ENCODE measurements at regions not wholly inside any gene's neighbourhood (a gene's known extent, or its start where the extent isn't known, plus 50 kb on each side); places are given as distances from the start of the nearest gene placed in this dataset.

DNA sequence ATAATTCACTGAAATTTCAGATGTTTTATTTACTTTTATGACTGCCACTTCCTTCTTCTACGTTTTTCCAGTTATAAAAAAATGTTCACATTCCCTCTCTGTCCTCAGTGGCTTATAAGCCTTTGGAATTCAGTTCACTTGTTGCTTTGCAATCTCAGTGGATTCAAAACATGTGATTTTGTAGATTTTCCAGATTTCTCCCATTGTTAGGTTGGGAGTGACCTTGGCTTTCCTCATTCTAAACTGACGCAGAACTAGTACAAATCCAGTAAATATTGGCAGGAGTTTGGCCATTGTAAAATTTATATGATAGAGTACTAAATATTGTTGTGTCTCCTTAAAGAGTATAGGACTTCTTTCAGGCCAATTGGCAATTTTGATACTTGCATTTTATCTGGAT lies 812.3 kb upstream of the ROBO1 start:
- CTCF ChIA-PET (ENCODE audit: unreplicated experiment): no interaction called here
- no peak overlapping the region for H3K4me2 ChIP-seq (ENCODE audit: low read length)
- BruUV-seq (replicated peaks): no TSS peak
- H3K27ac ChIP-seq (ENCODE audit: low read depth, low read length, poor library complexity, severe bottlenecking): no peak overlapping the region
- POLR2A ChIA-PET: no interaction called here
- H3K9me3 ChIP-seq (ENCODE audit: low read length): 0 out of 2 replicates have a peak, but pooled peaks cover 6% of the 10 kb centered on the region
- H3K4me3 ChIP-seq (ENCODE audit: low read depth, low read length, poor library complexity, severe bottlenecking): no peak overlapping the region
- no peaks in the 10 kb centered on the region for H3K79me2 ChIP-seq (ENCODE audit: insufficient read depth, low read depth, low read length)
- intact Hi-C loops (cut with micrococcal nuclease; ENCODE audit: unreplicated experiment): no loop called here
- no peak for DNase-seq (ENCODE audit: low spot score)
- no peaks in the 10 kb centered on the region for H3K4me1 ChIP-seq (ENCODE audit: insufficient read depth, low read length, poor library complexity, severe bottlenecking)
- no peaks in the 10 kb centered on the region for H3K36me3 ChIP-seq (ENCODE audit: insufficient read depth, low read length)
- H2AFZ ChIP-seq (ENCODE audit: low read length): no peak overlapping the region
- H4K20me1 ChIP-seq (ENCODE audit: insufficient read depth, low read length): no peaks in the 10 kb centered on the region
- no peak for TF ChIP-seq EZH2phosphoT487 (IDR thresholded peaks at IDR 0.05; ENCODE audit: borderline replicate concordance, low read depth, low read length)
- TF ChIP-seq, protein P1, sequence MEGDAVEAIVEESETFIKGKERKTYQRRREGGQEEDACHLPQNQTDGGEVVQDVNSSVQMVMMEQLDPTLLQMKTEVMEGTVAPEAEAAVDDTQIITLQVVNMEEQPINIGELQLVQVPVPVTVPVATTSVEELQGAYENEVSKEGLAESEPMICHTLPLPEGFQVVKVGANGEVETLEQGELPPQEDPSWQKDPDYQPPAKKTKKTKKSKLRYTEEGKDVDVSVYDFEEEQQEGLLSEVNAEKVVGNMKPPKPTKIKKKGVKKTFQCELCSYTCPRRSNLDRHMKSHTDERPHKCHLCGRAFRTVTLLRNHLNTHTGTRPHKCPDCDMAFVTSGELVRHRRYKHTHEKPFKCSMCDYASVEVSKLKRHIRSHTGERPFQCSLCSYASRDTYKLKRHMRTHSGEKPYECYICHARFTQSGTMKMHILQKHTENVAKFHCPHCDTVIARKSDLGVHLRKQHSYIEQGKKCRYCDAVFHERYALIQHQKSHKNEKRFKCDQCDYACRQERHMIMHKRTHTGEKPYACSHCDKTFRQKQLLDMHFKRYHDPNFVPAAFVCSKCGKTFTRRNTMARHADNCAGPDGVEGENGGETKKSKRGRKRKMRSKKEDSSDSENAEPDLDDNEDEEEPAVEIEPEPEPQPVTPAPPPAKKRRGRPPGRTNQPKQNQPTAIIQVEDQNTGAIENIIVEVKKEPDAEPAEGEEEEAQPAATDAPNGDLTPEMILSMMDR (conservative IDR thresholded peaks at IDR 0.05; ENCODE audit: low read length): no peak
- H3K9me2 ChIP-seq (ENCODE audit: insufficient read depth, low read length): no peaks in the 10 kb centered on the region

DNA sequence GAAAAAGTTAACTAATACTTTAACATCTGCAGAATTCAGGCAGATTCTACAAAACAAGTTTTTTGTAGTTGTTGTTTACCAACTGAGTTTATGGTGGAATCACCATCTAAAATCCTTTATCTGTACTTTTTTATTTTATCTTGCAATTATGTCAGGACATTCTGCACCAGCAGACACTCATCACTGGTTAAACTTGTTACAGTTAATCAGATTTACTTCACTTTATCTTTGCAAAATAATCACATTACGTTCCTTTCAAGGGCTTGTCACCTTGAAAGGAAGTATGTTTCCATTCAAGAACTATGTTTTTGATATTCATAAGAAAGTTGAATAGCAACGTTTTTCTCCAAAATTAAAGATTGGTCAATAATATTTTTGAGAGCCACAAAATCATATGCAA lies 796.6 kb upstream of the ROBO1 start:
- H3K9me3 ChIP-seq (ENCODE audit: low read length): no peaks in the 10 kb centered on the region
- H3K36me3 ChIP-seq (ENCODE audit: insufficient read depth, low read length): no peaks in the 10 kb centered on the region
- no peak for DNase-seq (ENCODE audit: low spot score)
- no peaks in the 10 kb centered on the region for H3K79me2 ChIP-seq (ENCODE audit: insufficient read depth, low read depth, low read length)
- ChIA-PET POLR2A (no interaction called here), CTCF (ENCODE audit: unreplicated experiment) (no interaction called here)
- BruUV-seq (replicated peaks): no TSS peak
- H3K4me3 ChIP-seq (ENCODE audit: low read depth, low read length, poor library complexity, severe bottlenecking): no peak overlapping the region
- no peaks in the 10 kb centered on the region for H3K4me1 ChIP-seq (ENCODE audit: insufficient read depth, low read length, poor library complexity, severe bottlenecking)
- no peak overlapping the region for H3K4me2 ChIP-seq (ENCODE audit: low read length)
- intact Hi-C loops (cut with micrococcal nuclease; ENCODE audit: unreplicated experiment): no loop called here
- no peak for TF ChIP-seq EZH2phosphoT487 (IDR thresholded peaks at IDR 0.05; ENCODE audit: borderline replicate concordance, low read depth, low read length)
- TF ChIP-seq, protein P1 (conservative IDR thresholded peaks at IDR 0.05; ENCODE audit: low read length): no peak
- no peak overlapping the region for H2AFZ ChIP-seq (ENCODE audit: low read length)
- no peaks in the 10 kb centered on the region for H3K9me2 ChIP-seq (ENCODE audit: insufficient read depth, low read length)
- no peak overlapping the region for H3K27ac ChIP-seq (ENCODE audit: low read depth, low read length, poor library complexity, severe bottlenecking)
- H4K20me1 ChIP-seq (ENCODE audit: insufficient read depth, low read length): no peaks in the 10 kb centered on the region

DNA sequence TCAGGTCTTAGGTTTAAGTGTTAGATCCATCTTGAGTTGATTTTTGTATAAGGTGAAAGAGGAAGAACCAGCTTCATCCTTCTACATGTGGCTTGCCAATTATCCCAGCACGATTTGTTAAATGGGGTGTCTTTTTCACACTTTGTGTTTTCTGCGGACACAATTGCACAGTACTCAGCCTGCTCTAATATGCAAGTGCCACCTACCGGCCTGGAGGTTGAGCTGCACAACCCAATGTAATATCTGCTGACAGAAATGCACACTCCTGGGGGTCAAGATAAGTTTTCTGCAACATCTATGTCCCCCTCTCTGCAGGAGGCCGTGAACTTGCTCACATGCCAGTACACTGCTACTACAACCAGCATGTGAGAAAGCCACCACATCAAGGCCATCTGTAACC lies 791.9 kb upstream of the ROBO1 start:
- Histone ChIP-seq H3K79me2 (ENCODE audit: insufficient read depth, low read depth, low read length) (no peaks in the 10 kb centered on the region), H4K20me1 (ENCODE audit: insufficient read depth, low read length) (no peaks in the 10 kb centered on the region), H3K27ac (ENCODE audit: low read depth, low read length, poor library complexity, severe bottlenecking) (no peak overlapping the region), H3K36me3 (ENCODE audit: insufficient read depth, low read length) (no peaks in the 10 kb centered on the region), H2AFZ (ENCODE audit: low read length) (no peak overlapping the region), H3K4me2 (ENCODE audit: low read length) (no peak overlapping the region), H3K9me3 (ENCODE audit: low read length) (no peaks in the 10 kb centered on the region), H3K4me3 (ENCODE audit: low read depth, low read length, poor library complexity, severe bottlenecking) (no peak overlapping the region), H3K9me2 (ENCODE audit: insufficient read depth, low read length) (no peaks in the 10 kb centered on the region), H3K4me1 (ENCODE audit: insufficient read depth, low read length, poor library complexity, severe bottlenecking) (no peaks in the 10 kb centered on the region)
- intact Hi-C loops (cut with micrococcal nuclease; ENCODE audit: unreplicated experiment): no loop called here
- ChIA-PET POLR2A (no interaction called here), CTCF (ENCODE audit: unreplicated experiment) (no interaction called here)
- TF ChIP-seq, protein P1 (conservative IDR thresholded peaks at IDR 0.05; ENCODE audit: low read length): no peak
- TF ChIP-seq EZH2phosphoT487 (IDR thresholded peaks at IDR 0.05; ENCODE audit: borderline replicate concordance, low read depth, low read length): no peak
- no peak for DNase-seq (ENCODE audit: low spot score)
- BruUV-seq (replicated peaks): no TSS peak
